ENCODE measurements at regions not wholly inside any gene's neighbourhood (a gene's known extent, or its start where the extent isn't known, plus 50 kb on each side); places are given as distances from the start of the nearest gene placed in this dataset.

- DNase-seq: no peak
Observed at GRCh38 chr1:101081496-101082488, 56.2 kb upstream of the DPH5 start.

GRCh38 chr1:101080859-101081258 lies 55.3 kb upstream of the DPH5 start:
- no peak for DNase-seq

GRCh38 chr1:101079341-101079740 lies 53.8 kb upstream of the DPH5 start:
- no peak for DNase-seq

- no peak for DNase-seq
Observed at GRCh38 chr1:101077849-101078248, 52.3 kb upstream of the DPH5 start.

- no peak for DNase-seq
Observed at GRCh38 chr1:101075926-101076325, 50.3 kb upstream of the DPH5 start.

All from fibroblast of skin of scalp (primary cell).